HuH-7 (cell line): ENCODE measurements at regions not wholly inside any gene's neighbourhood (a gene's known extent, or its start where the extent isn't known, plus 50 kb on each side); places are given as distances from the start of the nearest gene placed in this dataset.
A peak's percentile ranks its signal among the peaks of the same experiment; 100 is the strongest.

Source experiments
- DNase-seq: peaks from one replicate; pipeline ENCODE4 v3.0.0; 2011; ENCODE audit warnings: low spot score

- DNase-seq: no peak
Measured at GRCh38 chr20:17858450-17859001, 110.1 kb downstream of the SNX5 start.

DNA sequence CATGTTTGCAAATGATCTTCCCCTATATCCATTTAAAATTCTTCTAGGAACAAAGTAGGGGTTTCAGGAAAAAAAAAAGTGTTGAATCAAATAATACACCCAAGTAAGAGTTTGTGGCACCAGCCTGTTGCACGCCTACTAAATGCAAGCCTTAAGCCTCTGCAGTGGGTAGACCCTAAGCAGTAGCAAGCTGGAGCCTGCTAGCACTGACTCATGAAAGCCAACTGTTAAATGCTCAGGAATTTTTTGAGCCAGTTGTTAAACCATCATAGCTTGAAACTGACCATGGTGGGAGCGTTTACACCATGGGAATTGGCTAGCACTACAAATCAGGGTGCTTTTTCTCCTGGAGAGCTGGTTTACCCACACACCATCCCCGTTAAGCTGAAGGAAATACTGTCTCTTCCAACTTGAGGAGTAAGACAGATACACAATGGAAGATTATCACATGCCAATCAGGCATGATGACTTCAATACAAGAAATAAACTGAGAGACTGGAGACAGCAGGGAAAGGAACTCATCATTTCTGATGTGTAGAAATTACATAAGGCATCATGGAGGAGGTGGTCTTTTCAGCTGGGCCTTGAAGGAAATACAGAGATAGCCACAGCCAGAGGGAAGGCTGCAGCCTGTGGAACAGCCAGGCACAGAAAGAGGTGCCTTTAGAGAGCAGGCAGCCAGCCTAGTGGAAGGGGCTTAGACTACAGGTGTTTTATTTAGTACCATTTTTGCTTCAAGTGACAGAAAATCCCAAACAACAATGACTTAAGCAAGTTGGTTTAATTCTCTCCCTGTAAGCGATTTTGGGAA is 110.8 kb downstream of the SNX5 start:
- no peak for DNase-seq

DNA sequence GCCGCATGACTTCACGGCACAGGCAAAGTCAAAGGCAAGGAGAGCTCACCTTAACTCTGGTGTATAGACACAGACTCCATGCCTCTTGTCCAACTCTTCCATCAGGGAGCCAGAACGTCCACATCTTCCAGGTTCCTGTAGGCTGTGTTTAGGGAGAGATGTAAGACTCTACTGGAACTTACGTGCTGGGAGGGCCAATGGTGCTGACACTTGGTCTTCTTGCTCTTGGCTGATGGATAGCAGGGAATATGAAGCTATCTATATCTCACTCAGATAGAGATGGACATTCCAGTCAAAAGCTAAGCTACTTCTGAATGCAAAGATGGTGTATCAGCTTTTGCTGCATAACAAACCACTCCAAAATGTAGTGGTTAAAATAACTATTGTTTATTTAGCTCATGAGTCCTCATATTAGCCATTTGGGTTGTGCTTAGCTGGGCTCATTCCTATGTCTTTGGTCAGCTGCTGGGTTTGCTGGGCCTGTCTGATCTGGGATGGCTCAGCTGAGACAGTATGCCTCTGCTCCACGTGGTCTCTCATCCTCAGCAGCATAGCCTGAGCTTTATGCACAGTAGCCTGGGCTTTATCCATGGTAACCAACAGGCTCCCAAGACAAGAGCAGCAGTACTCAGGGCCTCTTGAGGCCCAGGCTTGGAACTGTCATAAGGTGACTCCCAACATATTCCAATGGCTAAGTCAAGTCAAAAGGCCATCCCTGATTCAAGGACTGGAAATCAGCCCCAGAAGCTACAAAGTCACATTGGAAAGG is 111.6 kb downstream of the SNX5 start:
- no peak for DNase-seq

DNA sequence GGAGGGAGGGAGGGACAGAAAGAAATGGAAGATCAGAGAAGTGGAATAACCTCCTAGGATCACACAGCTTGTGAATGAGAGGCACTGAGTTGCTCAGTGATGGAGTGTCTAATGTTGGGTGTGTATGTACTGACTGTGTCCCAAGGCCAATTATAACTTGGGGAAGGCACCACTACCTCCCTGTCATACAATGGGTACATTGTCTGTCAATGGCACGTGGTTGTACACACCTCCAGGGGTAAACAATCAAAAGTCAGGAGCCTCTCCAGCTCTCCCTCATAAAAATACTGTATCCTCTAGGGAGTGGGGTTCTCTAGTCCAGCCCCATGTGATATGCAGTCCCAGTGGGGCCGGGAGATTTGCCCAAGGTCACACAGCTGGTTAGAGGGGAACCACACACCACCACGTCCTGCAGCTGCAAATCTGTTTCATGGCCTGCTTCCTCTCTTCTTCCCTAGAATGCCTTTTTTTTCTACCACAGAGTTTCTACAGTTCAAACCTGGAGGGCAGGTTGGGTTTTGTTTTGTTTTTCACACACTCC is 112.5 kb downstream of the SNX5 start:
- DNase-seq: peak; percentile 99

DNA sequence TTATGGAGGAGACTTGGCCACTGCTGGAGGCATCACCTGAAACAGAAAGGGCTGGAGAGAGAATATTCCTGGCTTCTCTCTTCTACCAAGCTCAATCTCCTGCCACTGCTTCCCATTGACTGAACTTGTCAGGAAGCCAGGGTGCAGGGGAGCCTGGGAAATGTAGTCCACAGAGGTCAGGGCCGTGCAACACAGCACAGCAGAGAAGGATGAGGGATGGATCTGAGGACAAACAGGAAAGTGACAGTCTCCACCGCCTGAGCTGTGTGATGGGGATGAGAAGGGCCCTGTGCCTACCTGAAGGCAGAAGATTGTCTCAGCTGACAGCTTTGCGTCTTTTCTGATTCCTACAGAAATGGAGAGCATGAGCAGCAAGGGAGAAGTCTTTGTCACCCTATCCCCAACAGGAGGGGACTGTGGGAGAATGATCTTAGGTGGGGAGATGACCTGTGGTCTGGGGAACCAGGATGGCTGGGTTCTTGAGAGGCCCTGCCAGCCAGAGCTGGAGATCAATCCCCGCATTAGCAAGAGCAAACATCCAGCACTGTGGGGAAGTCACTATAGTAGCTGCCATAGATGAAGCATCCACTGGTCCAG is 114.2 kb downstream of the SNX5 start:
- DNase-seq: peak; percentile 85

DNA sequence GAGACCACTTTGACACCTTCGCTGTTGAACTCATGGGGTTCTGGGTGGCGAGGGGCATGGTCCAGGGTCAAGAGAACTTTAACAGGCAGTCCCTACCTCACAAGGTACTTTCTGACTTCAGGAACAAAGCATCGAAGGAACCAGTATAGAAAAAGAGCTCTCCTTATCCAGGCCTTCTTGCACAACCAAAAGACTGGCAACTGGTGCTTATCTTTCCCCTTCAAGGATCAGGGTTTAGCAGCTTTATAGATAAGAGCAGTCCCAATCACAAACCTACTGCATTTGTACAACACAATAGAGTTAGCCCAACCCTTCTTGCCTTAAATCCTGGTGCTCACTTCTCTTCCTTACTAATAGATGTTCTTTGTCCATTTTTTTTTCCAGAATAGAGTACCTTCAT is 116.3 kb downstream of the SNX5 start:
- no peak for DNase-seq

DNA sequence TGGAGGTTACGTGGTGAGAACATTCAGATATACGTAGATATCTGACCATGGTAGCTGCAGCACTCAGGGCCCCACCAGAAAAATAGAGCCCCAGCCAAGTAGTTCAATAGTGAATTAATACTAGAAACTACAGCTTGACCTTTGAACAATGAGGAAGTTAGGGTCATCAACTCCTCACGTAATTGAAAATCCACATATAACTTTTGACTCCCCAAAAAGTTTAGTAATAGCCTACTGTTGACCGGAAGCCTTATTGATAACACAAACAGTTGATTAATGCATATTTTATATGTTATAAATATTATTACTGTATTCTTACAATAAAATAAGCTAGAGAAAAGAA is 117.9 kb downstream of the SNX5 start:
- DNase-seq: no peak

DNA sequence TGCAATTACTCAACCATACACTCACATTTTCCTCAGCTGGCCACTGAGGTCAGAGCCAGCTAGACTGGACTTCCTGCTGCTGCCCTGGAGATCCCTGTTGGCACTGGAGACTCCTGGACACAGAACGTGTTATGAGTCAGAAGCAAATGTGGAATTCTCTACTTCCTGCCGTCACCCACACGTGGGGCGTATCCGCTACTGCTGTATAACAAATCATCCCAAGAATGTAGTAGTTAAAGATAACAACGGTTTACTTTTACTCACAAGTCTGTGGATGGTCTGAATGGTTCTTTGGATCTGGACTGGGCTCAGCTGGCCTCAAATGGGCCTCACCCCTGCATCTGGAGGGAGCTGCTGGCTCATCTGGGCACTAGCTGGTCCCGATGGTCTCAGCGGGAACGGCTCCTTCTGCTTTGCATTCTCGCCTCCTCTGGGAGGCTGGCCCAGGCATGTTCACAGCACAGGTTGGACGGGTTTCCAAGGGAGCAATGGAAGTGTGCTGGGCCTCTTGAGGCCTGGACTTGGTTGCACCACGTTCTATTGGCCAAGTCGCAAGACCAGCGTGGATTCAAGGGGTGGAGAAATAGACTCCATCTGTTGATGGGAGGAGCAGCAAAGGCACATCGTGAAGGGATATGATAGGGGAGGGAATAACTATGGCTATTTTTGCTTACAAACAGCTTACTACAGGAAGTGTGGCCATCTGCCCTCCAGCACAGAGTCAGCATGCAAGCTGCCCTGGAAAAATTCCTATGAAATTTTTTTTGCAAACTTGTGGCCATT is 118.5 kb downstream of the SNX5 start:
- DNase-seq: no peak

DNA sequence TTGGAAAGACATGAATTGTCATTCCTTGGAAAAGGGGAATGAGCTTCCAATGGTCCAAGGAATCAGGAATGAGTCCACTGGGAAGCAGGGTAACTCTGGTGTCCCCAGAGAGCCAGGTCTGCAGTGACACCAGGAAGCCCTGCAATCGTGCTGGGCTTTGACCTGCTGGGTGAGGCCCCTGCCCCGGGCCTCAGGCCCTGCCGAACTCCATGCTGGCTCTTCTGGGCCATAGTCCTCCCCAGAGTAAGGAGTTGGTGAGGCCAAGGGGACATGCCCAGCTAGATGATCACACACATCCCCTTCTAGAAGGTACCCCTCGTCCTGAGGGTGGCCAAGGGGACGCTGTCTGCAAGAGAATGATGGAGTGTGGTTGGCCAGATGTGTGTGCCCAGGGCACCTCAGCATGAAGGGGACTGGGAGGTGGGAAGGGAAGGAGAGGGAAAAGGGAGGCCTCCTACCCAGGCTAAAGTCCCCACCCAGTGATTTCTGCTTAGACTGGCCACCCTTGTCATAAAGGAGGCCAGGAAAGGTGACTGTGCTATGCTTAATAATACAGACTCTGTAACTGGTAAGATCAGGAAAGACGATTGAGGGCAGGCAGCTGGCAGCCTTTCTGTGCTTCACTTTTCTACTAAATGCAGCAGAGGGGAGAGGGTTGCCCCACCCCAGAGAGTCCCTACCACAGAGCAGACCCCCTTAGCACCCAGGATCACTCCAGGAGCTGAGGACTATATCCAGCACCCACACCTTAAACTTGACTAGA is 119.3 kb downstream of the SNX5 start:
- no peak for DNase-seq

DNA sequence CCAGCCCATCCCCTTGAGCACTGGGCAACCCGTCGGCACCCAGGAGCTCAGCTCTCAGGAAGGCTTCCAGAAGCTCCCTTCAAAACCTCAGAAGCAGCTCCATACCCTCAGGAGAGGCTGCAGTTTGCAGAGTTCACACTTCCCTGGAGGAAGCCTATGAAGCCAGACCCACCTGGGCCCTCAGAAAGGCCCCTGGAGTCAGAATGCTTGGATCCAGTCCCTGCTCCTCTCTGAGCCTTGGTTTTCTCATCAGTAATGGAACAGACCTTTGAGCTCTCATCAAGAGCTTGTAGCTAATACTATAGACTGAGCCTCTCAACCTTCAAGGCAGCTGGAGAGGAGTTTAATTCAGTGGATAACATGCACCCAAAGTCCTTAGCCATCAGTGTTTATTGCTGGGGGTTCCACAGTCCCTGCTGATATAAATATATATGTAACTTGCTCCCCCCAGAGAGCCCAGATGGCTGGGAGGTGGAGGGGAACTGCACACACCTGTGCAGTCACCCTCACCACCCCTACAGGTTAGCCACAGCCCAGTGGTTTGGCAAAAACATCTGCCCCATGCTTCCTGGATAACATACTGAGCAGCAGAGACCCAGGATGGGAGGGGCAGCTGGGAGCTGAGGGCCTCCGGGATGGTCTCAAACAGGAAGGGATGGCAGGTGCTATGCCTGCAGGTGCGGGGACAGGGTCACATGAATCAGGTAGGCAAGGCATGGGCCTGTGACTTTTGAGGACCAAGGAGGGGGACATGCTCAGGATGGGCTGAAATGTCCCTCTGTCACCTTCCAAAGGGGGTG is 120.1 kb downstream of the SNX5 start:
- DNase-seq: no peak

DNA sequence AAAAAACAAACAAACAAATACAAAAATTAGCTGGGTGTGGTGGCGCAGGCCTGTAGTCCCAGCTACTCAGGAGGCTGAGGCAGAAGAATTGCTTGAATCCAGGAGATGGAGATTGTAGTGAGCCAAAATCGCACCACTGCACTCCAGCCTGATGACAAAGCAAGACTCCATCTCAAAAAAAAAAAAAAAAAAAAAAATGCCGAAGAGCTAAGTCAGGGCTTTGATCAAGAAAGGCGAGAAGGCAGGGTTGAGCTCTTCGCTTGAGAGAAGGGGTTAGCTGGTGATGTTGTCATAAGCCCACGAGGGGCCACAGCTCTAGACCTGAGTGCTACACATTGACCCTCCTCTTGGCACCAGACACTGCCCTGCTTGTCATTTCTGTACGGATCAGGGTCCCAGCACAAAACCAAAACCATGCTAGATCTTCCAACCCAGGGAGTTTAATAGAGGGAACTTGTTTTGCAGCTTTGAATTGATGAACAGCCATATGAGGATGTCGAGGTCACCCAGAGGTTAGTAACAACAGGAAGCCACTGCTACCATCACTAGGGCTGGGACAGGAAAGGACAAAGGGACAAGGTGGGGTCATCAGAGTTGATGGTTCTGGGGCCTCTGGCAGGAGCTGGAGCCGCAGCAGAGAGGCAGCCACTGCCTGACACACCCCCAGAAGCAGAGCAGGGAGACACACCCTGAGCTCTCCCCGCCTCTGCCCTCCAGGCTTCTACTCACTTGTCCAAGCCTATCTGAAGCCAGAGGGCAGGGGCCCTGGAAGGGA is 122.7 kb downstream of the SNX5 start:
- DNase-seq: no peak

GRCh38 chr20:17844549-17845298 is 123.9 kb downstream of the SNX5 start:
- no peak for DNase-seq

DNA sequence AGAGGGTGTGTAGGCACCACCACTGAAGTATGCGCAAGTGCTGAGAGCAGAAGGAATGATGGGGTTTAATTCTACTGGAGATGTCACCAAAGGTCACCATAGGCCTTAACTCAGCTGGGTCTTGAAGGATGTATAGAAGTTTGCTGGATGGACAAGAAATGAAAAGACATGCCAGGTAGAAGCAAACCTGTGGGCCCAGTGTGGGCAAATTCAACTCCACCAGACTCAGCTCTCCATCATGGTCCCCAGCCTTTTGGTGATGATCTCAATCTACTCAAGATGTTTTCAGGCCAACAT is 124.5 kb downstream of the SNX5 start:
- no peak for DNase-seq

DNA sequence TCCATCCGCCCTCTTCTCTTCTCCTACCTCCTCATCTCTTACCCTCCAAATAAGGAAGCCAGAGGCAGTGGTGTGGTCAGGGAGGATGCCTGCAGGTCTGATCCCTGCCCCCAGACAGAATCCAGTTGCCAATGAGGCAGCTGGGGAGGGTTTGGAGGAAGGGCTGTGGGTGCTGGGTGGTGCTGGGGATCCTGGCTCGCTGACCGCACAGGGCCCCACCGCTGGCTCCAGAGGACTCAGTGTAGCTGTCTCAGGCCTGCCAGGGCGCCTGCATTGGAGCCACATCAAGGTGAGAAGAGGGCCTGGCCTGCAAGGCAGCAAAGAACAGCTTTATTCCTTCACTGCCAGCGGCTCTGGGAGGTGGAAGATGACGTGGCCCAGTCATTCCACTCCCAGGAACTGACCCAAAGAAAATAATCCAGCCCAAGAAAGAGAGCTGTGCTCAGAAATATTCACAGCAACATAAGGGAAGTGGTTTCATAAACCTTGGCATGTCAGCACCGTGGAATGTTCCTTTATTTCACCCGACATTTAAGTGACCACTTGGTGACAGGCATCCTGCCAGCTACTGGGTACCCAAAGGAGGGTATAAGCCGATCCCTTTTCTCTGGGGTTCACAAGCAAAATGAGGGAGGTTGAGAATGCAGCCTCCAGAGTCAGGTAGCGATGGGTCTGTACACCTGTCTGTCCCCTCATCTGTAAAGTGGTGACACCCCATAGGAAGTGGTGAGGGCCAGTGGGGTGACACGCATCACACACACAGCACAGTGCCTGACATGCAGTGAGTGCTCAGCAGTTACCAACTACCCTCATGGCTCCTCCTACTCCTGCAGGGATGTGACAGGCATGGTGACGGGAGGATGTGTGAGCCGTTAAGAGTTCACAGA is 125.1 kb downstream of the SNX5 start:
- no peak for DNase-seq

GRCh38 chr20:17841751-17842215 is 126.8 kb downstream of the SNX5 start:
- DNase-seq: no peak

- DNase-seq: no peak
Measured at GRCh38 chr20:17840423-17840822, 128.2 kb downstream of the SNX5 start.

- no peak for DNase-seq
Measured at GRCh38 chr20:17838921-17839320, 129.7 kb downstream of the SNX5 start.

DNA sequence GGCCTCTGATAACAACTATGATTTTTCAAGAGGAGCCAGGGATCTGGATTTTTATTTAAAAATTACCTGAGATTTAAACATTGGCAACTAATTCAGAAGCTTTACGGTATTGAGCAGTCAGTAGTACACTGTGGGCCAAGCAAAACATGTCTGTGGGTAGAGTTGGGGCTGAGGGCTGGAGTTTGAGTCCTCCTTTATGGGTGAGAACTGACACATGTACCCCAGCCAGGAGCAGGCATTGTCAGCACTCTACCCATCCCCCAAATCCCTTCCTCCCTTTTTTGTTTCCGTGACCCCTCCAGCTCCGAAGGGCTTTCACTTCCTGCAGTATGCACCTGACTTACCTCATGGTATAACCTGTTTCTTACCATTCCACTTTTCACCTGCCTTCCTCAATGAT is 131.4 kb downstream of the SNX5 start:
- DNase-seq: no peak
